HepG2 (cell line): ENCODE measurements at regions not wholly inside any gene's neighbourhood (a gene's known extent, or its start where the extent isn't known, plus 50 kb on each side); places are given as distances from the start of the nearest gene placed in this dataset.

Experiments
- ATAC-seq: fragments of 200-7000 bp; cut with Tn5 transposase; 3 replicates; pipeline ENCODE4 v1.9.1; 2020; ENCODE audit warnings: mild to moderate bottlenecking, moderate library complexity
- BruUV-seq: library from RNA; stranded (reverse); fragments of 400-500 nt; replicated peaks from 2 replicates; lab custom pipeline; 2021; lab: Mats Ljungman, UMichigan
- CTCF ChIA-PET: fragments of 300-600 bp; formaldehyde crosslinking; extraction: SDS; loops from one replicate; lab custom pipeline; 2021; ENCODE audit warnings: low total read pairs, inconsistent platforms, low intra/inter-chr PET ratio; lab: Yijun Ruan, JAX
- POLR2A ChIA-PET: fragments of 350-600 bp; sonication (Branson Sonifier 250); formaldehyde crosslinking; loops from one replicate; lab custom pipeline; 2020; ENCODE audit warnings: antibody characterized with exemption, inconsistent platforms; lab: Yijun Ruan, JAX
- DNase-seq: peaks from one replicate; pipeline ENCODE4 v3.0.0-alpha.2; 2015; ENCODE audit warnings: low spot score
- FAIRE-seq: peaks from 3 replicates; lab custom pipeline; 2011; peaks lifted over from hg19 to GRCh38; lab: Jason Lieb, UNC
- H2AFZ ChIP-seq: one replicate; pipeline ENCODE4 v1.6.1; 2011; ENCODE audit warnings: low read length, inconsistent platforms
- H3K27ac ChIP-seq: fragments of 300-600 bp; 3 replicates; pipeline ENCODE4 v1.8.0; 2011; ENCODE audit warnings: mixed run types, mild to moderate bottlenecking, mixed read lengths, low read length, inconsistent platforms; ENCODE audit not compliant: insufficient read depth; ENCODE audit errors: extremely low read length
- H3K27me3 ChIP-seq, 2 experiments: fragments of 200-600 bp in 1 of 2; 2 replicates in 1 of 2; 3 replicates in 1 of 2; pipeline versions ENCODE4 v1.6.0 to v1.8.0; 2011; ENCODE audit warnings: low read length in 2 of 2, mild to moderate bottlenecking in 2 of 2, moderate library complexity in 2 of 2, inconsistent platforms in 1 of 2; ENCODE audit not compliant: insufficient read depth in 2 of 2, control insufficient read depth in 1 of 2
- H3K36me3 ChIP-seq, 2 experiments: fragments of 200-600 bp in 1 of 2; replicated peaks in 1 of 2; 2 replicates in 1 of 2; 3 replicates in 1 of 2; pipeline versions ENCODE4 v1.5.1 to v1.8.0; 2011; ENCODE audit warnings: low read length in 2 of 2, inconsistent platforms in 1 of 2; ENCODE audit not compliant: insufficient read depth in 2 of 2, control insufficient read depth in 1 of 2
- H3K4me1 ChIP-seq: 2 replicates; pipeline ENCODE4 v1.5.1; 2012; ENCODE audit warnings: low read length, inconsistent platforms; ENCODE audit not compliant: insufficient read depth
- H3K4me2 ChIP-seq: 2 replicates; pipeline ENCODE4 v1.6.0; 2011; ENCODE audit warnings: low read depth, low read length, inconsistent platforms
- H3K4me3 ChIP-seq, 3 experiments: fragments of 200-600 bp in 1 of 3; sonication (generic), shearing (Covaris generic) in 1 of 3; replicated peaks in 1 of 3; 2 replicates each; pipeline ENCODE4 v1.5.1; 2011 to 2016; ENCODE audit warnings: low read length in 3 of 3, inconsistent platforms in 2 of 3, low read depth in 2 of 3, mild to moderate bottlenecking in 2 of 3, control low read depth in 1 of 3, mixed read lengths in 1 of 3; ENCODE audit not compliant: insufficient read depth in 1 of 3
- H3K79me2 ChIP-seq: one replicate; pipeline ENCODE4 v1.6.1; 2011; ENCODE audit warnings: low read length, inconsistent platforms; ENCODE audit not compliant: insufficient read depth
- H3K9ac ChIP-seq: 2 replicates; pipeline ENCODE4 v1.6.0; 2011; ENCODE audit warnings: mild to moderate bottlenecking, low read depth, low read length, inconsistent platforms; ENCODE audit not compliant: insufficient read depth
- H3K9me3 ChIP-seq: 2 replicates; pipeline ENCODE4 v1.5.1; 2012; ENCODE audit warnings: mild to moderate bottlenecking, low read length
- H4K20me1 ChIP-seq: 2 replicates; pipeline ENCODE4 v1.6.0; 2011; ENCODE audit warnings: inconsistent platforms, mild to moderate bottlenecking, low read length, moderate library complexity; ENCODE audit not compliant: insufficient read depth
- BCL6 ChIP-seq: IDR thresholded peaks from 2 replicates; pipeline ENCODE4 v1.6.1; 2016; ENCODE audit warnings: missing genetic modification reagents, missing compliant biosample characterization
- CEBPB ChIP-seq: IDR thresholded peaks from 2 replicates; pipeline ENCODE4 v1.6.1; 2011; ENCODE audit warnings: low read depth, low read length, improper control_type of control experiment, borderline replicate concordance
- FOXA1 ChIP-seq, 2 experiments: fragments of 450-650 bp in 1 of 2; sonication (generic) in 1 of 2; formaldehyde crosslinking in 1 of 2; IDR thresholded peaks; 2 replicates each; pipeline versions ENCODE4 v1.4.0 to v1.6.1; 2016 to 2020; ENCODE audit warnings: missing genetic modification reagents in 1 of 2
- KLF13 ChIP-seq: sonication (generic); formaldehyde crosslinking; IDR thresholded peaks from 2 replicates; pipeline ENCODE4 v1.4.0; 2020; ENCODE audit warnings: mild to moderate bottlenecking, missing genetic modification reagents
- MAFF ChIP-seq: IDR thresholded peaks from 2 replicates; pipeline ENCODE4 v1.6.1; 2011; ENCODE audit warnings: low read depth, low read length, improper control_type of control experiment
- MAFK ChIP-seq, 2 experiments: IDR thresholded peaks in 1 of 2; conservative IDR thresholded peaks in 1 of 2; 2 replicates each; pipeline ENCODE4 v1.6.1; 2011; ENCODE audit warnings: improper control_type of control experiment in 2 of 2, low read length in 2 of 2
- XBP1 ChIP-seq: sonication (generic); formaldehyde crosslinking; IDR thresholded peaks from 2 replicates; pipeline ENCODE4 v1.5.0; 2020; ENCODE audit warnings: missing genetic modification reagents
- WGBS: methylation state at CpG from one replicate; pipeline ENCODE4 v1.1.6; 2017; ENCODE audit warnings: low lambda C conversion rate; 5-methylcytosine and 5-hydroxymethylcytosine counted together
- in situ Hi-C: cut with HindIII; loops from 2 replicates; pipeline ENCODE4 v1.10.0; 2017; ENCODE audit warnings: low pct_unique_long_range_greater_than_20kb; ENCODE audit not compliant: extremely low pct_ligation_motif_present
- intact Hi-C: fragments of 100-400 bp; cut with micrococcal nuclease; formaldehyde crosslinking; loops from one replicate; pipeline ENCODE4 v1.10.0; 2022; ENCODE audit not compliant: unreplicated experiment
- TF ChIP-seq, protein P1 (sequence below): sonication (generic); formaldehyde crosslinking; IDR thresholded peaks from 2 replicates; pipeline ENCODE4 v1.8.0; 2022; ENCODE audit warnings: low read depth, missing genetic modification reagents
- TF ChIP-seq, protein P2 (sequence below): IDR thresholded peaks from 2 replicates; pipeline ENCODE4 v1.6.1; 2016; ENCODE audit warnings: mild to moderate bottlenecking

DNA sequence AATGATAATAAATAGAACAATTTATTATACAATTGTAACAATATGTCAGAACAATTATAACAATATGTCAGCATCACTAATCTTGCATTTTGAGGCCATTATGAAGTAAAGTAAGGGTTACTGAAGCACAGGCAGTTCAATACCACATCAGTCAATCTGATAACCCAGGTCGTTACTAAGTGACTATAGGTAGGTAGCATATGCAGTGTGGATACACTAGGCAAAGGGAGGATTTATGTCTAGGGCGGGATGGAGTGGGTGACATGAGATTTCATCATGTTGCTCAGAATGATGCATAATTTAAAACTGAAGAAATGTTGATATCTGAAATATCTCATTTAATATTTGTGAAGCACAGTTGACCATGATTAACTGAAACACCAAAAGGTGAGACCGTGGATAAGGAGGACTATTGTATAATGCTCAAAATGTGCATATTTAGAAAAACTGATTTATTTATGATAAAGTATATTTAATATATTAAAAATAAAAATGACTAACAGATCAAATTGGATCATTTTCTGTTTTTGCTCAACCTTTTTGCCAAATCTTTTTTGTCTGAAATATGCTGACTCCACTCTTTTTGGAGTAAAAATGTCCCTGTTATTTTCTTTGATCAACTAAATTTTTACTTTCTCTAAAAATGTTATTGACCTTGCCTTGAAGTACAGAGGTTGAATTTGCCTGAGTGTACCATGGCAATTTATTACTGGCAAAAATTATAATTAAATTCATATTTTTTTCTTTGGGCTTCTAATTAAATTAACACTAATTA, 1189.4 kb upstream of the USP15 start:
- ChIA-PET CTCF (no interaction called here), POLR2A (no interaction called here)
- TF ChIP-seq BCL6 (CRISPR knock-in tag) (no peak), MAFK (conservative IDR thresholded peaks at IDR 0.05 in 1 of 2, IDR thresholded peaks at IDR 0.05 in 1 of 2; ENCODE audit: low read length in 2 of 2) (peak; percentile 87 to 96), XBP1 (no peak), KLF13 (CRISPR knock-in tag) (no peak), FOXA1 (IDR thresholded peaks at IDR 0.05) (no peak), FOXA1 (CRISPR knock-in tag; IDR thresholded peaks at IDR 0.05) (no peak), CEBPB (no peak), MAFF (peak; percentile 92)
- TF ChIP-seq, protein P1, sequence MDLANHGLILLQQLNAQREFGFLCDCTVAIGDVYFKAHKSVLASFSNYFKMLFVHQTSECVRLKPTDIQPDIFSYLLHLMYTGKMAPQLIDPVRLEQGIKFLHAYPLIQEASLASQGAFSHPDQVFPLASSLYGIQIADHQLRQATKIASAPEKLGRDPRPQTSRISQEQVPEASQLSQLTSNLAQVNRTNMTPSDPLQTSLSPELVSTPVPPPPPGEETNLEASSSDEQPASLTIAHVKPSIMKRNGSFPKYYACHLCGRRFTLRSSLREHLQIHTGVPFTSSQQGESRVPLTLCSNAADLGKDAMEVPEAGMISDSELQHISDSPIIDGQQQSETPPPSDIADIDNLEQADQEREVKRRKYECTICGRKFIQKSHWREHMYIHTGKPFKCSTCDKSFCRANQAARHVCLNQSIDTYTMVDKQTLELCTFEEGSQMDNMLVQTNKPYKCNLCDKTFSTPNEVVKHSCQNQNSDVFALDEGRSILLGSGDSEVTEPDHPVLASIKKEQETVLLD (CRISPR knock-in tag), result no peak
- TF ChIP-seq, protein P2, sequence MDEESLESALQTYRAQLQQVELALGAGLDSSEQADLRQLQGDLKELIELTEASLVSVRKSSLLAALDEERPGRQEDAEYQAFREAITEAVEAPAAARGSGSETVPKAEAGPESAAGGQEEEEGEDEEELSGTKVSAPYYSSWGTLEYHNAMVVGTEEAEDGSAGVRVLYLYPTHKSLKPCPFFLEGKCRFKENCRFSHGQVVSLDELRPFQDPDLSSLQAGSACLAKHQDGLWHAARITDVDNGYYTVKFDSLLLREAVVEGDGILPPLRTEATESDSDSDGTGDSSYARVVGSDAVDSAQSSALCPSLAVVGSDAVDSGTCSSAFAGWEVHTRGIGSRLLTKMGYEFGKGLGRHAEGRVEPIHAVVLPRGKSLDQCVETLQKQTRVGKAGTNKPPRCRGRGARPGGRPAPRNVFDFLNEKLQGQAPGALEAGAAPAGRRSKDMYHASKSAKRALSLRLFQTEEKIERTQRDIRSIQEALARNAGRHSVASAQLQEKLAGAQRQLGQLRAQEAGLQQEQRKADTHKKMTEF (CRISPR knock-in tag), result no peak
- H3K4me3 ChIP-seq, result no peak overlapping the region
- no peak for FAIRE-seq
- intact Hi-C loops, result no loop called here
- no TSS peak for BruUV-seq
- H3K9me3 ChIP-seq, result no peaks in the 10 kb centered on the region; the same call in none of the 2 replicates
- no peaks in the 10 kb centered on the region for H3K36me3 ChIP-seq
- H3K27ac ChIP-seq, result no peak overlapping the region
- DNase-seq, result no peak
- in situ Hi-C loops, result no loop called here
- WGBS, result 0% methylated on average over 3 of the region's 3 CpGs
- no peaks in the 10 kb centered on the region for H3K27me3 ChIP-seq
- H2AFZ ChIP-seq, result no peak overlapping the region
- H3K4me1 ChIP-seq, result no peaks in the 10 kb centered on the region
- H4K20me1 ChIP-seq, result no peaks in the 10 kb centered on the region
- ATAC-seq, result no peak
- H3K4me2 ChIP-seq, result no peak overlapping the region
- H3K79me2 ChIP-seq, result no peaks in the 10 kb centered on the region
- H3K9ac ChIP-seq, result no peak overlapping the region
